ENCODE measurements at regions not wholly inside any gene's neighbourhood (a gene's known extent, or its start where the extent isn't known, plus 50 kb on each side); places are given as distances from the start of the nearest gene placed in this dataset.
"Not testable (repeated sequence)": the region's sequence is repeated elsewhere in the genome, so short reads cannot be mapped to it uniquely, and the experiment has no call there.

DNA sequence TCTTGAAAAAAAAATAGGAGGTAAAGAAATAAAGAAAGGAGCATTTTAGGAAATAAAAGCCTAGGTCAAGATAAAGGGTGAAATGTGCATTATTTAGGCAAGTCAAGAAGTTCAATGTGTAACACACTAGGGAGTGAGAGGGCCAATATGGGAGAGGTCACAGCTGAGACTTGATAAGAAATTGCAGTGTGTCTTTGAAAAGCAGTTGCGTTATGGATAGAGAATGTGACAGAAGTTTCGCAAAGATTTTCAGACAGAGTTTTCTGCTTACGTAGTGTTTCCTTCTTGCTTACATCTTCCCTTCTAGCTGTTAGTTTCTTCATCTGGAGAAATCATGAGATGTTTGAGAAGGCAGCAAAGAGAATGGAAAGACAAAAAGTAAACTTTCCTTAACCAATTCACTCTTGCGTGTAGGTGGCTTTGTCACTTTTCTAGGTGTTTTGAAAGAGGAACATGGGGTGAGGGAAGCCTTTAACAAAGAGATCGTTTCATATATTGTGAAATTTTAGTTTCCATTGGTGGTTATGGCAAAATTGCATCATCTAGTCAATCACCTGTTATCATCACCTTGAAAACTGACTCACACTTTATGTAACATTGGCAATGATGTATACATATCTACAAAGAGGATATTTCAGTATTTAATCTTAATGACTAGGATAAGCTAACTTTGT is 975.5 kb downstream of the OLFM4 start:
- no peak for DNase-seq

DNA sequence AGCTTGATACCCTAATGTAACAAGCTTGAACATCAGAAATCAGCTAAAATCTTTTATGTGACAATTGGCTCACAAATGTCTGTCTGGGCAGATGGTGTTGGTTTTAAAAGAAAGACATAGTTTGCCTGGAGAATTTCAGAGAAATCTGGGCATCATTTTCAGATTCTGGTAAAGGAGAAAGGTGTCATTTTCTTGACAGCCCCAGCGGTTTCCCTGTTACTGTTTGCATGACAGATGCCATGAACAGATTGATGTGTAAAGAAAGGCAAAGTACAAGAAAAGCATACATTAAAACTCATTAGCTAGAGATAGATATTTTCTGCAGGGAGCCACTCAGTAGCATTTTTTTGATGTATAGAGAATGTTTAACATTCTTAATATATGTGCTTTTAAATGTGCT is 987.9 kb downstream of the OLFM4 start:
- no peak for DNase-seq

DNA sequence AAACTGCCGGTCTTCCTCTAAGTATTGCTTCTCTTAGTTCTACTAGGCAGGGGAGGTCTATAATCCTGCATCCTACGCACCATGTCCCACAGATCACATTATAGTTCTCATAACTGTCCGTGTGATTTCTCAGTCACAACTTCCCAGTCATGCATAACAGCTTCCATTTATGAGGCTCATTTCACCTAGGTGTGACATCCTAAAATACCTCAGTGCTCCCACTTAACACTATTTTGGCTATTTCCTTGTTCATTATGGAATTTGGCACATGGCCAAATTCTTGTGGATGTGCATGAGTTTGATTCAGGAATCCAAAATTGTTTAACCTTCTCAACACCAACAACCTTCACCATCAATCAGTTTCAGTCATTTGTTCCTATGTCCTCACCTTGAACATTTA is 989.9 kb downstream of the OLFM4 start:
- DNase-seq: no peak

DNA sequence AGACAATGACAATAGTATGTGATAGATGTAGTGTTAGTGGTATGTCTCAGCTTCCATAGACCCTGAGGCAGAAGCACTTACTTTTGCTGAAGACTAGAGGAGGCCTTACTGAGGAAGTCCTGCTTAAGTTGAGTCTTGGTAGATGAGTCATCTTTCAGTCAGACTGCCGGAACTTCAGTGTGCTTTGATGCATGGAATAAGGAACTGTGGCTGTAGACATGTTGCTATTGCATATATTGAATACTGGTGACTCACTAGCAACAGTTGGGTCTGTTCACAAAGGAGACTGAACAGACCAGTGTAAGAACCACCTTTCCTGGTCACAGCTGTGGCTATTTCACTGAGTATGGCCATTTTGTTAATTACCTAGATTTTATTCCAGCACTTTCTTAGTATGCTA is 1000.6 kb downstream of the OLFM4 start:
- DNase-seq: no peak

GRCh38 chr13:54029720-54030119 is 1001.1 kb downstream of the OLFM4 start:
- no peak for DNase-seq

DNA sequence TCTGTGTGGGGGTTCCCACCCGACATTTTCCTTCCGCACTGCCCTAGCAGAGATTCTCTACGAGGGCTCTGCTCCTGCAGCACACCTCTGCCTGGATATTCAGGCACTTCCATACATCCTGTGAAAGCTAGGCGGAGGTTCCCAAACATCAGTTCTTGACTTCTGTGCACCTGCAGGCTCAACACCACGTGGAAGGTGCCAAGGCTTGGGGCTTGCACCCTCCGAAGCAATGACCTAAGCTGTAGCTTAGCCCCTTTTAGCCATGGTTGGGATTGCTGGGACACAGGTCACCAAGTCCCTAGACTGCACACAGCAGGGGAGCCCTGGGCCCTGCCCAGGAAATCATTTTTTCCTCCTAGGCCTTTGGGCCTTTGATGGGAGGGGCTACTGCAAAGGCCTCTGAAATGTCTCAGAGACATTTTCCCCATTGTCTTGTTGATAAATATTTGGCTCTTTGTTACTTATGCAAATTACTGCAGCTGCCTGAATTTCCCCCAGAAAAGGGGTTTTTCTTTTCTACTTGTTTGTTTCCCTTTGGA is 1004.8 kb downstream of the OLFM4 start:
- no peak for DNase-seq

- no peak for DNase-seq
Observed at GRCh38 chr13:54034047-54034446, 1005.4 kb downstream of the OLFM4 start.

GRCh38 chr13:54057416-54057815 is 1028.8 kb downstream of the OLFM4 start:
- DNase-seq: not testable (repeated sequence)

DNA sequence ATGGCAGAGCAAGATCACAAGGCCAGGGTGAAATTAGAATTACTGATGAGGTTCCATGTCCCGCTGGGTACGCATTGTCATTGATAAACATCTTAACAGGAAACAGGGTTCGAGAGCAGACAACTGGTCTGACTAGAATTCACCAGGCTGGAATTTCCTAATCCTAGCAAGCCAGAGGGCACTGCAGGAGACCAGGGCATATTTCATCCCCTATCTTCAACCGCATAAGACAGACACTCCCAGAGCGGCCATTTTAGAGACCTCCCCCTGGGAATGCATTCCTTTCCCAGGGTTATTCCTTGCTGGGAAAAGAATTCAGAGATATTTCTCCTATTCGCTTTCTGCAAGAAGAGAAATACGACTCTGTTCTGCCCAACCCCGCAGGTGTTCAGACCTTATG is 1041.3 kb downstream of the OLFM4 start:
- DNase-seq: not testable (repeated sequence)

DNA sequence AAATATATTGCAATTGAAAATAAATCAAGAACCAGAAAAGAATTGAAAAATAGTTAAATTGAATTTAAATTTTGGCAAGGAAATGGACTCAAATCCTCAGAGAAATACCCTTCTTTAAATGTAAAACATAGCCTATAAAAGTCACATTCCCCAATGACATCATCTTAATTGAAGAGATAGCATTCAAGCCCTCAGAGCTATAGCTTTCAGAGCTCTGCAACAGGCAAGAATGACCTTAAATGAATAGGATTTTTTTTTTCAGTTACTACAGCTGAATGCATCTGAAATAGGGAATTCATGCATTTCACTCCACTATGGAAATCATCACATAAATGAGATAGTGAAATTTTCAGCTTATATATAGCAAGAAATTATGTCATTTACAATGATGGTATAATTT is 1049.0 kb downstream of the OLFM4 start:
- DNase-seq: no peak

DNA sequence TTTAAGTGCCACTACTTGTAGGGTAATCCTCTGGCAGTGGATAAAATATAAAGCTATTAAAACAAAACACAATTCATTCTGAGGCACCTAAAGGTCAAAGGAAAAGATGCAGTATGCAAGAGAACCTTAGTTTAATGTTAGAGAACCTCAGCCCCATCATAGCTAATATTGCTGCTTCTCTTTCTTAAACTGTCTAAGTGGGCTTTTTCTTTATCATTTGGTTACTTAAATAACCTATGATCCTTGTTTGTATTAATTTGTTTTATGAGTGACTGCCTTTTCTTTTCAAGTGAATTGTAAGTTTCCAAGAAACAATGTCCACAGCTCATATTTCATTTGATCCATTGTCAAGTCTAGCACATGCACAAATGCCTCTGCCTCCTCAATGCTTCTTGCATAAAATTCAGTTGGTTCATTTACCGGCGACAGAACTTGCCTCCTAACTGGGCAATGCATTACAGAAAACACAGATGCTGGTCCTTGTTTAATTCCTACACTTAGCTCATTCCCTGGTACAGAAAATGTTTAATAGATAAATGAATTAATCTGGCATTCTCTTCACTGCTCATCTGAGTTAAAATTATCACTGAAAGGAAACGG is 1049.8 kb downstream of the OLFM4 start:
- DNase-seq: no peak

GRCh38 chr13:54082309-54082708 is 1053.7 kb downstream of the OLFM4 start:
- not testable (repeated sequence) for DNase-seq

DNA sequence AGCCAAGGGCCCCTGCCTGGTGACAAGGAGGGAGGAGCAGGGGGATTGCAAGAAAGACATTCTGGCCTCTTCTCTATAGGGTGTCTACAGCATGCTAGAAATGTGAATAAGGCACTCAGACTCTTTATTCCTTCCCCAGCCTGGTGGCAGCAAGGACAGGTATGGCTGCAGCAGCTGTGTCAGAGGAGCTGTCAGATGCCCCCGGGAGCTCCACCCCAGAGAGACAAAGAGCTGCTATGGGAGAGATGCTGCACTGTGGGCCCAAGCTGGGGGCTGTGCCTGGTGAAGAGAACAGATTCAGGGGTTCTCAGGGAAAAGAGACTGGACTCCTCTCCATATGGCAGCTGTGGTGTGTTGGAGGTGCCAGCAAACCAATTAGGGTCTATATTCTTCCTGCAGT is 1063.3 kb downstream of the OLFM4 start:
- DNase-seq: no peak

DNA sequence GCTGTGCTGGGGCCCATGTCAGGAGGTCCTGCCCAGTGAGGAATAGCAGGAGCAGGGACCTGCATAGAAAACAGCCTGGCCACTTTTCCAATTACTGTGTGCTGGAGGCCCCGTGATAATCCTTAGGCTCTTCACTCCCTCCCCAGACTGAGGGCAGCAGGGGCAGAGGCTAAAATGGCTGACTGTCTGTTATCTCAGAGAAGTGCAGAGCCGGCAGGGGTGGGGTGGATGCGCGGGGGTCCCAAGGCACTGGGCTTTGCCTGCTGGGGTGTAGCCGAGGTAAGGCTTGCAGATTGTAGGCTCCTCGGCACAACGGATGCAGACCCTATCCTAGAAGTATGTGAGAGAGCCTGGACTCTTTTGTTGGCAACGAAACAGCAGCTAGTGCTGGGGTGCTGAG is 1064.1 kb downstream of the OLFM4 start:
- no peak for DNase-seq

DNA sequence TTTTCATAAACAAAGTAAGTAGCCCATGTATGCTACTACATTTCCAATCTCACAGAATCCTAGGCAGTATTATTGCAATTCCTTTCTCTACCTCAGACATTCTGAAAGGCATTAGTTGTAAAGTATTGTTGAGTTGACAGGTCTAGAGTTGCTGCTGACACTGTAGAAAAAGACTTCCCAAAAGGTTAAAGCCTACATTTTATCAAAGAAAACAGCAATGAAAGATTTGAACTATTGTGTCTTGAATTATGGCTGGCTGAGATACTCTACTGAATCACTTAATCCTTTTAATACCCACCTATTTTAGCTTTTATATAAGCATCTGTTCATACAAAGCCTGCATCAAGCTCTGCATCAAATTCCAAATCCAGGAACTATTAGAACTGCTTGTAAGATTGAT is 1082.0 kb downstream of the OLFM4 start:
- DNase-seq: no peak

DNA sequence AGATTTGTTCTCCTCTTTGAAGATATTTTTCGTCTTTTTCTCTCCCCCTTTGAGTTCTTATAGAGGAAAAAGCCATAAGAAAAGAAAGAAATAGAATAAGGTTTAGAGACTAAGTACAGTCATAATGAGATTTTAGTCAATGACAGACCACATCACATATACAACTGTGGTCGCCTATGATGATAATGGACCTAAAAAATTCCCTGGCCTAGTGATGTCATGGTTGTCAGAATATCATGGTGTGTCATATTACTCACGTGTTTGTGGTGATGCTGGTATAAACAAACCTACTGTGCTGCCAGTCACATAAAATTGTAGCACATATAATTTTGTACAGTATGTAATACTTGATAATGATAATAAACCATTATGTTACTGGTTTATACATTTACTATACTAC is 1096.1 kb downstream of the OLFM4 start:
- no peak for DNase-seq

DNA sequence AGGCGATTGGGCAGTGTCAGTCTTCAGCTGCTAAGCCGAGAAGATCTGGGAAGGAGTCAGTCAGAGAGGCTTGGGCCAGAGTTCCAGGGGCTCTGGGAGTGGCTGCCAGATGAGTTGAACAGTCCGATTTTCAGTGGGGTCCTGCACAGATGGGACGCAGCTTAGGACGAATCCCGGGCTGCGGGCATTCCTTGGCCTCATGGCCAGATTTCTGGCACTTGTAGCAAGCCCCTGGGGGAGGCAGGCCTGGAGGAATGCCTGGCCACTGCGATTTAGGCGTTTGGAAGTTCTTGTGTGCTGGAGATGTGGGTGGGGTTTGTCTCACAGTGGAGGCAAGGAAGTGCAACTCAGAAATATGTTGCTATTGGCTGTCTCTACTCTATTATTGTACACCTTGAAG is 1102.3 kb downstream of the OLFM4 start:
- DNase-seq: not testable (repeated sequence)

GRCh38 chr13:54131433-54131832 is 1102.8 kb downstream of the OLFM4 start:
- DNase-seq: not testable (repeated sequence)

- not testable (repeated sequence) for DNase-seq
Observed at GRCh38 chr13:54132127-54132526, 1103.5 kb downstream of the OLFM4 start.

- DNase-seq: not testable (repeated sequence)
Observed at GRCh38 chr13:54132720-54133119, 1104.1 kb downstream of the OLFM4 start.

GRCh38 chr13:54133746-54134145 is 1105.1 kb downstream of the OLFM4 start:
- no peak for DNase-seq

- DNase-seq: no peak
Observed at GRCh38 chr13:54144828-54145227, 1116.2 kb downstream of the OLFM4 start.

- no peak for DNase-seq
Observed at GRCh38 chr13:54150851-54151250, 1122.2 kb downstream of the OLFM4 start.

- DNase-seq: no peak
Observed at GRCh38 chr13:54162069-54162468, 1133.5 kb downstream of the OLFM4 start.
